Stimulated activated CD4-positive, alpha-beta T cell treated with anti-CD3 and anti-CD28 coated beads, Interleukin-15, amount 100 ng/mL, for 1 hour (primary cell): ENCODE measurements at regions not wholly inside any gene's neighbourhood (a gene's known extent, or its start where the extent isn't known, plus 50 kb on each side); places are given as distances from the start of the nearest gene placed in this dataset.

Experiments
- DNase-seq, 2 donors: peaks; one replicate each; pipeline ENCODE4 v3.0.0-alpha.2; 2020; ENCODE audit warnings: low read depth in 1 of 2, low spot score in 1 of 2

DNA sequence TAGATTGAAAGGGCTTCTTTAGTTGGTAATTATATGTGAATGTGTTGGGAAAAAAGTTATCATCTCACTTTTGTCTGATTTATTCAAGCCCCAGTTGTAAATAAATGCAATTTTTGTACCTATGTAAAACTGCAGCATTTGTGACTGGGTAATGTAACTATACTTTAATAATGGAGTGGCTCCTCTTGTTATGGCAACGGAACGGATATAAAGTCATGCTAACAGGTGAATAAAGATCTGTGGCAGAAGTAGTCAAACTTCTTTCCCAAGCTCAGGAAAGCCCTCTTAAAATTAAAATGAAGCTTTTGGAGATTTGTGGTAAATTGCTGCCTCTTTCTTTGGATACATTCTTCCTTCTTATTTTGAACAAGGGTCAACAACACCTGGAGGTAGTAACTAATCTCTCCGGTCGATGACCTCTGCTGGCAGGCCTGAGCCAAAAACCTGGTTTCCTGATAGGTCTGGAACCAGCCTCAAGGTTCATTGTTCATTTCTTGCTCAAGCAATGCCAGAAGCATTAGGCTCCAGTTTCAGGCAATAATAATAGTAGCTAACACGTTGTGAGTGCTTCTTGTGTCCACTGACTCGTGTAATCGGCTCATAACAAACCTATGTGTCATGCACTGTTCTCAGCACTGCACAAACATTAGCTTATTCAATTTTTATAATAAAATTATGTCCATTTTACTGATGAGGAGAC is 313.4 kb upstream of the DACH1 start:
- DNase-seq: no peak

DNA sequence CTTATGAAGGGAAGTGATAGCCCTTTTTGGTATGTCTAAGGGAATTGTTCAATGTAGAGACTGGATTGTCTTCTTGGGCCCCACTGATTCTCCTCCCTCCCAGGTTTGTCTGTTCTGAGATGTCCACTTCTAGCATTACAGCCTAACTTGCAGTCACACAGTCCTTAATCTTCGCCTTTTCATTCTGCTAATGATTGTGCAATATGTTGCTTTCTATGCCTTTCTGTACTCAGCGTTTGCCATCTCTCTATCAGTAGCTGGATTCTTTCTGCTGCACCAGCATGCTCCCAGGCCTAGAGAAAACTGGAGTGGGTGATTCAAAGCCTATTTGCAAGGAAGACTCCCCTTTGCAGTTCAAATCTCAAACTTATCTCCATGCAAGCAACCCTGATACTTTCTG is 307.5 kb upstream of the DACH1 start:
- DNase-seq: no peak

- no peak for DNase-seq
Measured at GRCh38 chr13:72170571-72170970, 303.6 kb upstream of the DACH1 start.

GRCh38 chr13:72168126-72168855 is 301.3 kb upstream of the DACH1 start:
- DNase-seq: no peak

- DNase-seq: no peak
Measured at GRCh38 chr13:72166102-72166650, 299.2 kb upstream of the DACH1 start.

GRCh38 chr13:72165276-72165675 is 298.3 kb upstream of the DACH1 start:
- no peak for DNase-seq

DNA sequence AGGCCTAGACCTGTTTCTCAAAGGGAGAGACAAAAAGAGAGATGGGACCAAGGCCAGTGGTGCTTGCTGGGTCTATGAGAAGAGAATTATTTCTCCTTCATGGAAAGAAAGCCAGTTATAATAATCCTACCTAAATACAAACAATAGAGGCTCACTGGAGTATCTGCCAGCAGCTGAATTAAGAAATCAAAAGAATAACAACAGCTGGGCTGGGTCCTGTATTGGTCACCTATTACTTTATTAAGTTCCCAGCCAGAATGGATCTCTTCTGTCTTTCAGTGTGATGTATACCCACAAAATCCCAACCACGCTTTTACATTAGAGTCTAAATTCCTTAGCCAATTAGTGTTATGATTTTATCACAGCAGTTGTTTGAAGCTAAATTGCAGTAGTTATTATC is 297.8 kb upstream of the DACH1 start:
- DNase-seq: no peak

- no peak for DNase-seq
Measured at GRCh38 chr13:72163678-72164077, 296.7 kb upstream of the DACH1 start.

GRCh38 chr13:72160977-72161376 is 294.0 kb upstream of the DACH1 start:
- no peak for DNase-seq

- no peak for DNase-seq
Measured at GRCh38 chr13:72156760-72157159, 289.8 kb upstream of the DACH1 start.

- DNase-seq: no peak
Measured at GRCh38 chr13:72153272-72153671, 286.3 kb upstream of the DACH1 start.

GRCh38 chr13:72151241-72151640 is 284.2 kb upstream of the DACH1 start:
- no peak for DNase-seq

DNA sequence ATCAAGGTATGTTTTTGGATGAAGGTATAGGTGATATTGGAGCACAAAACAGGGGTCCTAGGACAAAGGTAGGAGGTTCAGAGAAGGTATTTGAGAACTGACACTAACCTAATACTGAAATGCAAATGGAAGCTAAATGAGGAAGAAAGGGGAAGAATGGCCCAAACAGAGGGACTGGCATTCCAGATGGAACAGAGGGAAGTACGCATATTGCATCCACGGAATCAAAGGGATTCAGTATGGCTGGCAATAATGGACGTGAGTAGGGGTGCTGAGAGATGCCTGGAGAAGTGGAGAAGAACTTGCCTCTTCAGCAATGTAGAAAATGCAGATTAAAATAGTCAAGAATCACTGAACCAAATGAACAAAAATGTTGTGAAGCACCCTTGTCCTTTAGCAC is 283.5 kb upstream of the DACH1 start:
- no peak for DNase-seq

GRCh38 chr13:72149701-72150100 is 282.7 kb upstream of the DACH1 start:
- no peak for DNase-seq

DNA sequence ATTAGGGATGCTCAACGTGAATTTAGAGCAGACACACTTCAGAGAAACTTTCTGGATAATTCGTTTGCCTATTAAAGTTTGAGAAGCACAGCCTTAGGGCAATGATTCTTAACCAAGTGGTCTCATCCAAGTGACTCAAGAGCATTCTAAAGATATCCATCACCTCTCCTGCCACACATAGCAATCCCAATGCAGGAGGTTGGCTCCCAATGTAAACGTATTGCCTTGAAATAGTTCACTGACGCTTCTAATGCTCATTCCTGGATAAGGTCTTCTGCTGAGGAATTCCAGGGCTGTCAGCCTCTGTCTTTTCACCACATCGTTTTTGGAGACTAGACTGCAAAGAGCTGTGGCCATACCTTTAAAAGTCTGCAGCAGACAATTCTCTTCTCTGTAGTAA is 279.8 kb upstream of the DACH1 start:
- DNase-seq: no peak

GRCh38 chr13:72145383-72145782 is 278.4 kb upstream of the DACH1 start:
- no peak for DNase-seq

GRCh38 chr13:72144636-72145035 is 277.6 kb upstream of the DACH1 start:
- DNase-seq: no peak

DNA sequence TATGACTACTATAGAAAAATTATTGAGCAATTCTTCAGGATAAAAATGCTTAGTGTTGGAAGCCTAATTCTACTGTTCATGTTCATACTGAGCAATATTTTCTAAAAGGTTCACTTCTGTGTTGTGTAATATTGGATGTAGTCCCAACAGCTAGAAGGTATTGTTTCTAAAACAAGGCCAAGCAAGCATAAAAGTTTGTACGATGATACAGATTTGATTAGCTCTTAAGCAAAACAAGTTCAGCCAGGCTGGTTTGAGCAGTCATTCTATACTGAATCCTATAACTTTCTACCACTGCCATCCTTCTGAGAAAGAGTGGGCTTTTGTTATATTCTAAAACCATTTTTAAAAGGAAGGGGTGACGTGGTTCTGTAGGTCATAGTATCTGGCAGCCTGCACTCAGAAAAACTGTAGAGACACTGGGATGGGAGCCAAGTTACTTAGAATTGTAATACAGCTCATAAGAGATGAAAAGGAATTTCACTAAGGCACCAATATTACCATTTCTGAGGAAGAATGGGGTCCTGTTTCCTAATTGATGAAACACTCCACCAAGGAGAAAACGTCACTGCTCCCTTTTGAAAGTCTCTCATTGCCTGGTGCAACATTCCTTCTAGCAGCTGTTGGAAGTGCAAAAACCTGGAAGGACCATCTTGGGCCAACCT is 275.0 kb upstream of the DACH1 start:
- DNase-seq: no peak

DNA sequence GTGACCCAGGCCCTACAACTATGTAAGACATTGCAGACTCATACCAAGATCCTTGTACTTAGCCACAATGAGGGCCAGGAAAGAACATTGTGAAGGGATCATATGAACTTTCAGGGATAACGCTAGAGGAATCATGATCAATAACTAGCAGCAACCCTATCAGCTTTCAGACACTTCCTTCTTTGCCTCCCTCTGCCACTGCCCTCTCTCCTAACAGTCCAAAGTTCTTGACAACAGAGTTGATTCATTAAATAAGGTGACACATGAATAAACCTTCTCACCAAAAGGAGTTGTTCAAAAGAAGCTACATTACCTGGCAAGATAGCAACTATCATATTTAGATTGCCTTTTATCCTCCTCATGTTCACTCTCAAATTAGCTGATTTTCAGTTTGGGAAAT is 272.2 kb upstream of the DACH1 start:
- no peak for DNase-seq

DNA sequence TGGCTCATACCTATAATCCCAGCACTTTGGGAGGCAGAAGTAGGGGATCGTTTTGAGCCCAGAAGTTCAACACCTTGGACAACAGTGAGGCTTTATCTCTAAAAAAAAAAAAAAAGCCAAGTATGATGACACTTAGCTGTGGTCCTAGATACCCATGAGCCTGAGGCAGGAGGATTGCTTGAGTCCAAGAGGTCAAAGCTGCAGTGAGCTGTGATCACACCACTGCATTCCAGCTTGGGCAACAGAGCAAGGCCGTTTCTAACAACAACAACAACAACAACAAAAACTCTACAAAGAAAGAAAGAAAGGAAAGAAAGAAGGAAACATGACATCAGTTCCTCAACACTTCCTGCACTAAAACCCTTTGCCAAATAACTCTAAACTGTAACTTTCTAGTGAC is 265.1 kb upstream of the DACH1 start:
- DNase-seq: no peak

- no peak for DNase-seq
Measured at GRCh38 chr13:72129117-72129516, 262.1 kb upstream of the DACH1 start.

DNA sequence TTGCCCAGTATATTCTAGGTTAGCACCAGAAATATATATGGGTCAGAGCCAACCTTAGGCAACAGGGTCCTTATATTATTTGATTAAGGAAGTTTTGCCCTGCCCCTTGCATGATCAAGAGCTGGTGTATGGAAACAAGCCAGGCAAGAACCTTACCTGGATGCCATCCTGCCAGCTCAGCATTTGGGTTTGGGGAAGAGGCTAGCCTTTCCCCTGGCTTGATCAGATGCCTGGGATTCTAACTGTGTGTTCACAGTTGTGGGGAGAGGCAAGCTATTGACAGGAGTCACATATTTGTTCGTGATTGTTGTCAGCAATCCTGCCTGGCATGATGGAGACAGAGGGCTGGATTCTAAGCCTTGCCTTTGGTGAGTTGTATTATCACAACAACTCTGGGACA is 260.0 kb upstream of the DACH1 start:
- DNase-seq: no peak
